DMS53 (cell line): ENCODE measurements at regions not wholly inside any gene's neighbourhood (a gene's known extent, or its start where the extent isn't known, plus 50 kb on each side); places are given as distances from the start of the nearest gene placed in this dataset.

ENCODE experiments used
- DNase-seq: peaks from one replicate; lab custom pipeline; 2025; lab: John Stamatoyannopoulos, UW

- DNase-seq = peak; percentile 26
Observed at GRCh38 chr10:91137011-91137643, 83.3 kb upstream of the PCGF5 start.

- peak; percentile 96 for DNase-seq
Observed at GRCh38 chr10:91137822-91138221, 82.6 kb upstream of the PCGF5 start.

- no peak for DNase-seq
Observed at GRCh38 chr10:91140995-91141549, 79.4 kb upstream of the PCGF5 start.

GRCh38 chr10:91144961-91145360 is 75.5 kb upstream of the PCGF5 start:
- DNase-seq = no peak

GRCh38 chr10:91146146-91146545 is 74.3 kb upstream of the PCGF5 start:
- no peak for DNase-seq

GRCh38 chr10:91149550-91149949 is 70.9 kb upstream of the PCGF5 start:
- no peak for DNase-seq

- no peak for DNase-seq
Observed at GRCh38 chr10:91150631-91151030, 69.8 kb upstream of the PCGF5 start.

- DNase-seq = no peak
Observed at GRCh38 chr10:91153508-91153907, 67.0 kb upstream of the PCGF5 start.

GRCh38 chr10:91154842-91155241 is 65.6 kb upstream of the PCGF5 start:
- DNase-seq = no peak

GRCh38 chr10:91156196-91156595 is 64.3 kb upstream of the PCGF5 start:
- DNase-seq = no peak

- DNase-seq = no peak
Observed at GRCh38 chr10:91159254-91159783, 61.1 kb upstream of the PCGF5 start.

- DNase-seq = peak; percentile 74
Observed at GRCh38 chr10:91162050-91162494, 58.4 kb upstream of the PCGF5 start.

GRCh38 chr10:91162495-91163268 is 57.8 kb upstream of the PCGF5 start:
- peak; percentile 88 for DNase-seq

- DNase-seq = peak; percentile 85
Observed at GRCh38 chr10:91163269-91163868, 57.1 kb upstream of the PCGF5 start.

- DNase-seq = peak; percentile 82
Observed at GRCh38 chr10:91163869-91164474, 56.5 kb upstream of the PCGF5 start.

- DNase-seq = no peak
Observed at GRCh38 chr10:91164520-91165065, 55.9 kb upstream of the PCGF5 start.

- DNase-seq = no peak
Observed at GRCh38 chr10:91167406-91167805, 53.1 kb upstream of the PCGF5 start.

- DNase-seq = no peak
Observed at GRCh38 chr10:91170418-91170817, 50.0 kb upstream of the PCGF5 start.
